IPS-18c (cell line): ENCODE measurements at regions not wholly inside any gene's neighbourhood (a gene's known extent, or its start where the extent isn't known, plus 50 kb on each side); places are given as distances from the start of the nearest gene placed in this dataset.
"Not testable (repeated sequence)": the region's sequence is repeated elsewhere in the genome, so short reads cannot be mapped to it uniquely, and the experiment has no call there.

Experiments used
- H3K4me3 ChIP-seq: 2 replicates; pipeline ENCODE4 v1.7.0; 2013; ENCODE audit warnings: low read depth, mild to moderate bottlenecking, low read length, moderate library complexity; ENCODE audit not compliant: insufficient read depth
- H3K9me3 ChIP-seq: one replicate; pipeline ENCODE4 v1.6.1; 2013; ENCODE audit warnings: mild to moderate bottlenecking, low read length, moderate library complexity; ENCODE audit not compliant: control insufficient read depth, insufficient read depth

GRCh38 chr2:128600581-128601297 is 282.1 kb upstream of the HS6ST1 start:
- H3K9me3 ChIP-seq = no peaks in the 10 kb centered on the region
- H3K4me3 ChIP-seq = no peak overlapping the region

GRCh38 chr2:128601298-128602037 is 282.8 kb upstream of the HS6ST1 start:
- Histone ChIP-seq H3K9me3 (no peaks in the 10 kb centered on the region), H3K4me3 (no peak overlapping the region)

- no peak overlapping the region for H3K4me3 ChIP-seq
- no peaks in the 10 kb centered on the region for H3K9me3 ChIP-seq
Observed at GRCh38 chr2:128602038-128602698, 283.5 kb upstream of the HS6ST1 start.

GRCh38 chr2:128602699-128603101 is 284.0 kb upstream of the HS6ST1 start:
- Histone ChIP-seq H3K9me3 (no peaks in the 10 kb centered on the region), H3K4me3 (no peak overlapping the region)

GRCh38 chr2:128603411-128603924 is 284.8 kb upstream of the HS6ST1 start:
- Histone ChIP-seq H3K9me3 (no peaks in the 10 kb centered on the region), H3K4me3 (no peak overlapping the region)

- Histone ChIP-seq H3K9me3 (no peaks in the 10 kb centered on the region), H3K4me3 (no peak overlapping the region)
Observed at GRCh38 chr2:128604045-128604444, 285.4 kb upstream of the HS6ST1 start.

- H3K9me3 ChIP-seq, H3K4me3 ChIP-seq: not testable (repeated sequence)
Observed at GRCh38 chr2:128604581-128604980, 285.9 kb upstream of the HS6ST1 start.

GRCh38 chr2:128605421-128605820 is 286.8 kb upstream of the HS6ST1 start:
- no peaks in the 10 kb centered on the region for H3K9me3 ChIP-seq
- no peak overlapping the region for H3K4me3 ChIP-seq

GRCh38 chr2:128605931-128606330 is 287.3 kb upstream of the HS6ST1 start:
- Histone ChIP-seq H3K9me3 (no peaks in the 10 kb centered on the region), H3K4me3 (no peak overlapping the region)

- Histone ChIP-seq H3K9me3 (no peaks in the 10 kb centered on the region), H3K4me3 (no peak overlapping the region)
Observed at GRCh38 chr2:128606837-128607236, 288.2 kb upstream of the HS6ST1 start.

- Histone ChIP-seq H3K9me3 (no peaks in the 10 kb centered on the region), H3K4me3 (no peak overlapping the region)
Observed at GRCh38 chr2:128607440-128607839, 288.8 kb upstream of the HS6ST1 start.

GRCh38 chr2:128607911-128608506 is 289.3 kb upstream of the HS6ST1 start:
- no peaks in the 10 kb centered on the region for H3K9me3 ChIP-seq
- H3K4me3 ChIP-seq = no peak overlapping the region

GRCh38 chr2:128608921-128609880 is 290.5 kb upstream of the HS6ST1 start:
- Histone ChIP-seq H3K4me3 (no peak overlapping the region), H3K9me3 (no peaks in the 10 kb centered on the region)

- H3K4me3 ChIP-seq = no peak overlapping the region
Observed at GRCh38 chr2:128610496-128610895, 291.8 kb upstream of the HS6ST1 start.

GRCh38 chr2:128611421-128612320 is 293.0 kb upstream of the HS6ST1 start:
- Histone ChIP-seq H3K4me3 (no peak overlapping the region), H3K9me3 (no peaks in the 10 kb centered on the region)

More at GRCh38 chr2:128610496-128610895, 291.8 kb upstream of the HS6ST1 start:
- H3K9me3 ChIP-seq = no peaks in the 10 kb centered on the region

- H3K9me3 ChIP-seq = no peaks in the 10 kb centered on the region
- H3K4me3 ChIP-seq = no peak overlapping the region
Observed at GRCh38 chr2:128612628-128613027, 294.0 kb upstream of the HS6ST1 start.
